ENCODE measurements at regions not wholly inside any gene's neighbourhood (a gene's known extent, or its start where the extent isn't known, plus 50 kb on each side); places are given as distances from the start of the nearest gene placed in this dataset.

DNA sequence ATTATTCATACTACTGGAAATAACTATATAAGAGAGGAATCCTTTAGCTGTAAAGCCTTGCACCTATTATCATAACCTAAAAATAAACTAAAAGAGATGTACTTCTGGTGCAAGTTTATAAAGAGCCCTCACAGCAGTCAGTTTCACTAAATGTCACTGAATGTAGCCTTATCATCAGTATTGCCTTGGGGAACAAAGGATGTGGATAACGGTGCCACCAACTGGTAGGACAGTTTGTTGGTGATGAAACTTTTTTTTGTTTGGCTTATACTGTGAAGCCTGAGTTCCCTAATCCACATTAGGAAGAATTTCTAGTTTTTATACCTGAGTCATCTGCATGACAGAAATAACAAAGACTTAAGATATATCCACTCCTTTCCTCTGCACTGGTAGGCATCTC lies 117.9 kb upstream of the COL1A2 start:
- Histone ChIP-seq H3K9me3 (ENCODE audit: low read depth) (no peaks in the 10 kb centered on the region), H3K4me2 (no peak overlapping the region), H3K36me3 (replicated peaks; ENCODE audit: insufficient read depth, low read depth) (no peaks in the 10 kb centered on the region), H3K4me3 (no peak overlapping the region), H3K27me3 (no peaks in the 10 kb centered on the region), H2AFZ (no peak overlapping the region), H3K9me2 (replicated peaks; ENCODE audit: insufficient read depth) (no peaks in the 10 kb centered on the region), H3K27ac (no peak overlapping the region), H3K79me2 (no peaks in the 10 kb centered on the region), H4K20me1 (ENCODE audit: insufficient read depth, poor library complexity, severe bottlenecking) (no peaks in the 10 kb centered on the region), H3K4me1 (ENCODE audit: insufficient read depth) (no peaks in the 10 kb centered on the region)
- no peak for DNase-seq (ENCODE audit: low spot score)
- TF ChIP-seq EZH2phosphoT487 (IDR thresholded peaks at IDR 0.05; ENCODE audit: low read depth, severe bottlenecking, unreplicated experiment), result no peak
- TF ChIP-seq EZH2 (IDR thresholded peaks at IDR 0.05; ENCODE audit: borderline replicate concordance), result no peak
- TF ChIP-seq, protein P1, sequence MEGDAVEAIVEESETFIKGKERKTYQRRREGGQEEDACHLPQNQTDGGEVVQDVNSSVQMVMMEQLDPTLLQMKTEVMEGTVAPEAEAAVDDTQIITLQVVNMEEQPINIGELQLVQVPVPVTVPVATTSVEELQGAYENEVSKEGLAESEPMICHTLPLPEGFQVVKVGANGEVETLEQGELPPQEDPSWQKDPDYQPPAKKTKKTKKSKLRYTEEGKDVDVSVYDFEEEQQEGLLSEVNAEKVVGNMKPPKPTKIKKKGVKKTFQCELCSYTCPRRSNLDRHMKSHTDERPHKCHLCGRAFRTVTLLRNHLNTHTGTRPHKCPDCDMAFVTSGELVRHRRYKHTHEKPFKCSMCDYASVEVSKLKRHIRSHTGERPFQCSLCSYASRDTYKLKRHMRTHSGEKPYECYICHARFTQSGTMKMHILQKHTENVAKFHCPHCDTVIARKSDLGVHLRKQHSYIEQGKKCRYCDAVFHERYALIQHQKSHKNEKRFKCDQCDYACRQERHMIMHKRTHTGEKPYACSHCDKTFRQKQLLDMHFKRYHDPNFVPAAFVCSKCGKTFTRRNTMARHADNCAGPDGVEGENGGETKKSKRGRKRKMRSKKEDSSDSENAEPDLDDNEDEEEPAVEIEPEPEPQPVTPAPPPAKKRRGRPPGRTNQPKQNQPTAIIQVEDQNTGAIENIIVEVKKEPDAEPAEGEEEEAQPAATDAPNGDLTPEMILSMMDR (IDR thresholded peaks at IDR 0.05; ENCODE audit: poor library complexity), result peak; percentile 44
- WGBS (ENCODE audit: low lambda C conversion rate, missing lambda C conversion rate), result 13% methylated on average over 1 of the region's 1 CpG

DNA sequence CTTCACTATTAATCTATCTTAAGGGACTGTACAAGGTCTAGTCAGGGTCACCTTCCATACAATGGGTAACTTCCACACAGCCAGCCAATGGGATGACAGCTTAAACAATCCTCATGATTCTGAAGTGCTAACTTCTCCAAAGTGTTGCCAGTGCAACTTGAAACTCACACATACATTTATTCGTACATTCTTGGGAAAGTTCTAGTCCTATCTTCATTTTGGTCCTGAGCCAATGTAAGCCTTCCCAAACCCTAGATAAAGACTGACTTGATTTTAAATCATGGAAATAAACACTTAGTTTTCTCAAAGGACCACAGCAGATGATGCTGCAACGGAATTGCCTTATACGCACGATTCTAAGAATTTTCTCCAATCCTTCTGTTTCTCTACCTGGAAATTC lies 117.5 kb upstream of the COL1A2 start:
- Histone ChIP-seq H3K4me1 (ENCODE audit: insufficient read depth) (no peaks in the 10 kb centered on the region), H3K9me3 (ENCODE audit: low read depth) (no peaks in the 10 kb centered on the region), H3K9me2 (replicated peaks; ENCODE audit: insufficient read depth) (no peaks in the 10 kb centered on the region), H4K20me1 (ENCODE audit: insufficient read depth, poor library complexity, severe bottlenecking) (no peaks in the 10 kb centered on the region), H3K36me3 (replicated peaks; ENCODE audit: insufficient read depth, low read depth) (no peaks in the 10 kb centered on the region), H2AFZ (no peak overlapping the region), H3K4me2 (no peak overlapping the region), H3K4me3 (no peak overlapping the region), H3K27ac (no peak overlapping the region), H3K79me2 (no peaks in the 10 kb centered on the region), H3K27me3 (no peaks in the 10 kb centered on the region)
- TF ChIP-seq EZH2phosphoT487 (IDR thresholded peaks at IDR 0.05; ENCODE audit: low read depth, severe bottlenecking, unreplicated experiment) (no peak), EZH2 (IDR thresholded peaks at IDR 0.05; ENCODE audit: borderline replicate concordance) (no peak)
- TF ChIP-seq, protein P1 (IDR thresholded peaks at IDR 0.05; ENCODE audit: poor library complexity), result no peak
- WGBS (ENCODE audit: low lambda C conversion rate, missing lambda C conversion rate), result 90% methylated on average over 4 of the region's 4 CpGs
- no peak for DNase-seq (ENCODE audit: low spot score)

DNA sequence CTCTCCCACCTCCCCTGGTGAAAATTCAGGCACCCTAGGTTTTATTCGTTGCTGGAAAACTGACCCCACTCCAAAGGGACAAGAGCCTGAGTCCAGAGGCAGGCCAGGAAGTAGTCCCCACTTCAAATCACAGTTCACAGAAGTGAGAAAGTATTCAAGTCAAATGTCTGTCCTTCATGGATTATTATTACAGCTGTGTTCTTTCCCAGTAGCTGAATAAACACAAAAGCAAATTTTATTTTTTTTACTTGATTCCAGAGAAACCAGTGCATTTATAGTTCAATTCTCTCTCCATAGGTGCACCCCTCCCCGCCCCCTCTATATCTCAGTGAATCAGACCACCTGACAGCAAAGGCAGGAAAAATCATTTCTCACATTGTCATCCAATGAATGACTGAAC lies 113.8 kb upstream of the COL1A2 start:
- WGBS (ENCODE audit: low lambda C conversion rate, missing lambda C conversion rate), result 73% methylated on average over 2 of the region's 2 CpGs
- H4K20me1 ChIP-seq (ENCODE audit: insufficient read depth, poor library complexity, severe bottlenecking), result no peaks in the 10 kb centered on the region
- TF ChIP-seq, protein P1 (IDR thresholded peaks at IDR 0.05; ENCODE audit: poor library complexity), result no peak
- no peak for TF ChIP-seq EZH2 (IDR thresholded peaks at IDR 0.05; ENCODE audit: borderline replicate concordance)
- no peaks in the 10 kb centered on the region for H3K4me1 ChIP-seq (ENCODE audit: insufficient read depth)
- no peak for DNase-seq (ENCODE audit: low spot score)
- no peaks in the 10 kb centered on the region for H3K36me3 ChIP-seq (replicated peaks; ENCODE audit: insufficient read depth, low read depth)
- H3K4me2 ChIP-seq, result no peak overlapping the region
- H3K4me3 ChIP-seq, result no peak overlapping the region
- no peak overlapping the region for H3K27ac ChIP-seq
- no peaks in the 10 kb centered on the region for H3K9me2 ChIP-seq (replicated peaks; ENCODE audit: insufficient read depth)
- H3K27me3 ChIP-seq, result no peaks in the 10 kb centered on the region
- no peaks in the 10 kb centered on the region for H3K9me3 ChIP-seq (ENCODE audit: low read depth)
- H2AFZ ChIP-seq, result no peak overlapping the region
- no peaks in the 10 kb centered on the region for H3K79me2 ChIP-seq

DNA sequence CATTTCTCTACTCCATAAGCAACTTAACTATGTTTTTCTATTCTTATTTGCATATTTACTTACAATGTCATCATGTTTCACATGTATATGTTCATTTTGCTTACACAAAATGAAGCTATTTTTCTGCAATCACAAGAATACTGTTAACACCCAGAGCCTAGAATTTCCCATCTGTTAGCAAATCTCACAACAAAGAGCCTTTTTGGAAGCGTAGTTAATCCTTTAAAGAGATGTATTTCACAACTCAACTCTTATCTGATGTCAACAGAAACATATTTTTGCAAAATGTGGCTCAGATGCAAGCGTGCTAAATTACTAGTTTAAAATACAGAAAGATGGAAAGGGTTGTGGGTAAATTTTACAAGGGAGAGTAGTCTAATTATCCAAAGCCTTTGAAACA lies 110.6 kb upstream of the COL1A2 start:
- no peaks in the 10 kb centered on the region for H3K4me1 ChIP-seq (ENCODE audit: insufficient read depth)
- TF ChIP-seq EZH2 (IDR thresholded peaks at IDR 0.05; ENCODE audit: borderline replicate concordance) (no peak), EZH2phosphoT487 (IDR thresholded peaks at IDR 0.05; ENCODE audit: low read depth, severe bottlenecking, unreplicated experiment) (no peak)
- TF ChIP-seq, protein P1 (IDR thresholded peaks at IDR 0.05; ENCODE audit: poor library complexity), result no peak
- WGBS (ENCODE audit: low lambda C conversion rate, missing lambda C conversion rate), result 66% methylated on average over 2 of the region's 2 CpGs
- H3K9me2 ChIP-seq (replicated peaks; ENCODE audit: insufficient read depth), result no peaks in the 10 kb centered on the region
- no peak overlapping the region for H3K27ac ChIP-seq
- no peaks in the 10 kb centered on the region for H3K9me3 ChIP-seq (ENCODE audit: low read depth)
- no peak overlapping the region for H2AFZ ChIP-seq
- no peaks in the 10 kb centered on the region for H3K27me3 ChIP-seq
- DNase-seq (ENCODE audit: low spot score), result no peak
- no peak overlapping the region for H3K4me3 ChIP-seq
- no peaks in the 10 kb centered on the region for H3K79me2 ChIP-seq
- H3K4me2 ChIP-seq, result no peak overlapping the region
- H3K36me3 ChIP-seq (replicated peaks; ENCODE audit: insufficient read depth, low read depth), result no peaks in the 10 kb centered on the region
- no peaks in the 10 kb centered on the region for H4K20me1 ChIP-seq (ENCODE audit: insufficient read depth, poor library complexity, severe bottlenecking)

Data from hepatocyte (in vitro differentiated cells).